ENCODE measurements at regions not wholly inside any gene's neighbourhood (a gene's known extent, or its start where the extent isn't known, plus 50 kb on each side); places are given as distances from the start of the nearest gene placed in this dataset.

GRCh38 chr5:74332006-74332405 is 308.5 kb downstream of the ENC1 start:
- DNase-seq (ENCODE audit: low read depth): no peak
- TF ChIP-seq, protein P1, sequence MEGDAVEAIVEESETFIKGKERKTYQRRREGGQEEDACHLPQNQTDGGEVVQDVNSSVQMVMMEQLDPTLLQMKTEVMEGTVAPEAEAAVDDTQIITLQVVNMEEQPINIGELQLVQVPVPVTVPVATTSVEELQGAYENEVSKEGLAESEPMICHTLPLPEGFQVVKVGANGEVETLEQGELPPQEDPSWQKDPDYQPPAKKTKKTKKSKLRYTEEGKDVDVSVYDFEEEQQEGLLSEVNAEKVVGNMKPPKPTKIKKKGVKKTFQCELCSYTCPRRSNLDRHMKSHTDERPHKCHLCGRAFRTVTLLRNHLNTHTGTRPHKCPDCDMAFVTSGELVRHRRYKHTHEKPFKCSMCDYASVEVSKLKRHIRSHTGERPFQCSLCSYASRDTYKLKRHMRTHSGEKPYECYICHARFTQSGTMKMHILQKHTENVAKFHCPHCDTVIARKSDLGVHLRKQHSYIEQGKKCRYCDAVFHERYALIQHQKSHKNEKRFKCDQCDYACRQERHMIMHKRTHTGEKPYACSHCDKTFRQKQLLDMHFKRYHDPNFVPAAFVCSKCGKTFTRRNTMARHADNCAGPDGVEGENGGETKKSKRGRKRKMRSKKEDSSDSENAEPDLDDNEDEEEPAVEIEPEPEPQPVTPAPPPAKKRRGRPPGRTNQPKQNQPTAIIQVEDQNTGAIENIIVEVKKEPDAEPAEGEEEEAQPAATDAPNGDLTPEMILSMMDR (IDR thresholded peaks at IDR 0.05; ENCODE audit: insufficient read depth, low read depth, low read length, missing control alignments): no peak
- H3K4me3 ChIP-seq (ENCODE audit: low read depth, low read length): no peak overlapping the region

GRCh38 chr5:74328221-74328630 is 312.3 kb downstream of the ENC1 start:
- TF ChIP-seq, protein P1 (IDR thresholded peaks at IDR 0.05; ENCODE audit: insufficient read depth, low read depth, low read length, missing control alignments): no peak
- DNase-seq (ENCODE audit: low read depth): no peak
- no peak overlapping the region for H3K4me3 ChIP-seq (ENCODE audit: low read depth, low read length)

DNA sequence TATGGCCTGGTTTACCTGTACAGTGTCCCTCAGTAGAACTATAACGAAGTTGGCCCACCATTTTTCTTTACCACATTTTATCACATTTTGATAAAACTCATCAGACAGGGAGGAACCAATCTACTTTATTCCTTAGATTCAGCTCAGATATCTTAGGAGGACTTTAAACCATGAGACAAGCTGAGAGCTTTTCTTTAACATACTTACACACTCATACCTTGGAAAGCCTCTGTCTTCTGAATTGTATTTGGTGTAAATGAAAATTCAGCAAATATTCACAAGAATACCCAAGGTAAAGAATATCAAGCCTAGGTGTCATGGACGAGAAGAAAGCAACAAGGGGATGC is 313.2 kb downstream of the ENC1 start:
- TF ChIP-seq, protein P1 (IDR thresholded peaks at IDR 0.05; ENCODE audit: insufficient read depth, low read depth, low read length, missing control alignments): no peak
- DNase-seq (ENCODE audit: low read depth): no peak
- H3K4me3 ChIP-seq (ENCODE audit: low read depth, low read length): no peak overlapping the region

DNA sequence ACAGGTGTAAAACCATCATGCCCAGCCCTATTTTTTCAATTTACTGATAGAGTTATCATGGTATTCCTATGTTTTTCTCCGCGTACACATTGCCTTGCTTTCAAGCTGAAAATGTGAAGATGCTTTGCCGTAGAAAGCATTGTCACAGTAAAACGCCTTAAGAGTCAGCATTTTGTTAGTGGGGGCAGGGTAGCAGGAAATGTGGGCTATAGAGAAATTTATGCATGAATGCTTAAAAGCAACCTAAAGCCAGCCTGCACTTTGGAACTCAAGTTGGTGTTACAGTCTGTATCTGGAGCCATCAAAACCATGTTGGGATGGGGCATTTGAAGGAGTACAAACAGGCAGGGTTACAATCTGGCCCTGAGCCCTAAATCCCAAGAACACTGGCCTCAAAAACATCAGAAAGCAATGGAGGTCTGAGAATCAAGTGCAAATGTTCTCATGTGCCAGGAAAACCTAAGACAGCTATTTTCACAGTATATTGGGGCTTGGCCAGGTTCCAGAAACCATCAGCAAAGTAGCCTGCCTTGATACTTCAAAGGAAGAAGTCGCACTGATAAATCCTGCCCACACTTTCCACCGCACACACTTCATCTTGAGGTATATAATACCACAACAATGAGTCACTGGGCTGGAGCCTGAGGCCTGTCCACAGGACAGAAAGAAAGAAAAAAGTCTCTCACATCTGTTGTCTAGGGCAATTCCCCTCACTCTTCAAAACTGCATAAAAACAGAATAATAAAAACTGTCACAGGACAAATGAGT is 313.8 kb downstream of the ENC1 start:
- DNase-seq (ENCODE audit: low read depth): peak; percentile 92
- H3K4me3 ChIP-seq (ENCODE audit: low read depth, low read length): no peak overlapping the region
- TF ChIP-seq, protein P1 (IDR thresholded peaks at IDR 0.05; ENCODE audit: insufficient read depth, low read depth, low read length, missing control alignments): no peak

DNA sequence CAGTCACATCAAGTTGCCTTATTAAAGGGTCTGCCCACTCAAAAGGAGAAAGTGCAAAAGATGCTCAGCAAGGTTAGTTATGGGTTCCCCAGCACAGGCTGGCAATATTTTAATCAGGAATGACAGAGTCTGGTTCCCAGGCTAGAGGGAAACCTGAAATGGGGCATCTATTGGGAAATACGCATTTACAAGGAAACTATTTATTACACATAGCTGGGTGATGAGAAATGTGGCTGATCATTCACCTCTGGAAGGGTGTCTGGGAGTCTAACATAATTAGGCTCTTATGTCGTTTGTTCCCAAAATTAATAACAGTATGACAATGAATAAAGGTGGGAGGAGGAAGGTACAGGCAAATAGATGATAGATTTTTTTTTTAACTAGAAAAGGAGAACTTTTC is 314.7 kb downstream of the ENC1 start:
- no peak for DNase-seq (ENCODE audit: low read depth)
- H3K4me3 ChIP-seq (ENCODE audit: low read depth, low read length): no peak overlapping the region
- TF ChIP-seq, protein P1 (IDR thresholded peaks at IDR 0.05; ENCODE audit: insufficient read depth, low read depth, low read length, missing control alignments): no peak

- H3K4me3 ChIP-seq (ENCODE audit: low read depth, low read length): no peak overlapping the region
- no peak for DNase-seq (ENCODE audit: low read depth)
- TF ChIP-seq, protein P1 (IDR thresholded peaks at IDR 0.05; ENCODE audit: insufficient read depth, low read depth, low read length, missing control alignments): no peak
Observed at GRCh38 chr5:74324556-74324955, 316.0 kb downstream of the ENC1 start.

GRCh38 chr5:74322944-74323343 is 317.6 kb downstream of the ENC1 start:
- no peak for DNase-seq (ENCODE audit: low read depth)
- no peak overlapping the region for H3K4me3 ChIP-seq (ENCODE audit: low read depth, low read length)
- TF ChIP-seq, protein P1 (IDR thresholded peaks at IDR 0.05; ENCODE audit: insufficient read depth, low read depth, low read length, missing control alignments): peak; percentile 3
